ENCODE measurements at regions not wholly inside any gene's neighbourhood (a gene's known extent, or its start where the extent isn't known, plus 50 kb on each side); places are given as distances from the start of the nearest gene placed in this dataset.

DNA sequence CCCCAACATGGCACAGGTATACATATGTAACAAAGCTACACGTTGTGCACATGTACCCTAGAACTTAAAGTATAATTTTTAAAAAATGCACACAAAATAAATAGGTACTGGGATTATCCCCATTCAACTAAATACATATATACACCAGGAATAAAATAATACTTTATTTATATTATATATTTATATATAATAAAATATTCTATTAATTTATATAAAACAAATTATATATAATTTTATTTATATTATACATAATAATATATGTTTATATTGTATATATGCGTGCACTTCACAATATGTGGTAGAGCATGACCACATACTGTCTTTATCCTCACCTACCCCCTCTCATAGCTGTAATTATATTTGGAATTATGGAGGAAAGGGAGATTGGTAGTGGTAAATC is 119.1 kb upstream of the TMEM260 start:
- Mint-ChIP-seq H3K27ac (no peak overlapping the region), H3K9me3 (peaks cover 4% of the 10 kb centered on the region), H3K36me3 (peaks cover 2% of the 10 kb centered on the region), H3K4me1 (no peaks in the 10 kb centered on the region), H3K4me3 (no peak overlapping the region), H3K27me3 (peaks cover 5% of the 10 kb centered on the region)
- no peak for DNase-seq (ENCODE audit: low spot score in 2 of 2)
- ATAC-seq (ENCODE audit: low read depth) = no peak

DNA sequence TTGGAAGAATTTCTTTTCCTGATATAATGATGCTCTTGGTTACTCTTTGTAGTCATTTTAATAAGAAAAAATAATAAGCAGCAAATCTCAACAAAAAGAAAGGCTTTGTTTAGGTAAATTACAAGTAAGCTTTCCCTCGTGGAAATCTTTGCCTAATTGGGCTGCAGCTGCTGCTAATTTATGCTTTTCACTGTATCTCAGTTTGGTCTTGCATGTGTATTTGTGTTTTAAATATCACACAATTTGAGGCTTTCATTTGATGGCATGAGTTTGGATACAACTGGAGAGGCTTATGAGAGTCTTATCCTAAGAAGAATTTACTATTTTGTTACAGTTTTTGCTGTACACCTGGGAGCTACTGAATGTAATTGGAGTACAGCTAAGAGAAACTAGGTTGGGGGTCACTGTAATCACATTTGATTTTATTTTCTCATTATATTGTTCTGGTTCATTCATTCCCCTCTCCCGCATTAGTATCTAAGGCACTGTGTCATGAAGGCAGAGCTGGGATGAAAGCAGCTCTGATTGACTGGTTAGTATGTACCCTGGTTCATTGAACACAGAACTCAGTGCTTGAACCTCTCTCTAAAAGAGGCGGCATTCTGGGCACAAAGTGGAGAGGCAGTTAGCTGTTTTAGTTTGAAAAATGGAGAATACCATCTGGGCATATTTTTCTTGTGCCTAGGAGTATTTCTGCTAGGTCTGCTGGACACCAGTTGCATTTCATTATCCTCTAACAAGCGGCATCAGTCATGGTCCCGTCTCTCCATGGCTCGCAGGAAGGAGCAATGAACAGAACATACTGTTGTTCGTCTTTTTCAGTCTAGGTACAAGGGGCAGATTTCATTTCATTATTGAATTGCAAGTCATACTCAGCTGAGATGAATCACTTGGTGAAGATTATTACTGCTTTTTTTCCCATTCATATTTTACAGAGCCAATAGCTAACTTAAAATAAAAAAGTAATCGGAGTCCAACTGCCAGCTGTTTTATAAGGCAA is 118.0 kb upstream of the TMEM260 start:
- H3K4me1 Mint-ChIP-seq = no peaks in the 10 kb centered on the region
- H3K4me3 Mint-ChIP-seq = no peak overlapping the region
- DNase-seq (ENCODE audit: low spot score in 2 of 2) (no peak), ATAC-seq (ENCODE audit: low read depth) (no peak)
- peaks cover under 1% of the 10 kb centered on the region for H3K27me3 Mint-ChIP-seq
- peaks cover 3% of the 10 kb centered on the region for H3K9me3 Mint-ChIP-seq
- H3K36me3 Mint-ChIP-seq = no peaks in the 10 kb centered on the region
- H3K27ac Mint-ChIP-seq = no peak overlapping the region

DNA sequence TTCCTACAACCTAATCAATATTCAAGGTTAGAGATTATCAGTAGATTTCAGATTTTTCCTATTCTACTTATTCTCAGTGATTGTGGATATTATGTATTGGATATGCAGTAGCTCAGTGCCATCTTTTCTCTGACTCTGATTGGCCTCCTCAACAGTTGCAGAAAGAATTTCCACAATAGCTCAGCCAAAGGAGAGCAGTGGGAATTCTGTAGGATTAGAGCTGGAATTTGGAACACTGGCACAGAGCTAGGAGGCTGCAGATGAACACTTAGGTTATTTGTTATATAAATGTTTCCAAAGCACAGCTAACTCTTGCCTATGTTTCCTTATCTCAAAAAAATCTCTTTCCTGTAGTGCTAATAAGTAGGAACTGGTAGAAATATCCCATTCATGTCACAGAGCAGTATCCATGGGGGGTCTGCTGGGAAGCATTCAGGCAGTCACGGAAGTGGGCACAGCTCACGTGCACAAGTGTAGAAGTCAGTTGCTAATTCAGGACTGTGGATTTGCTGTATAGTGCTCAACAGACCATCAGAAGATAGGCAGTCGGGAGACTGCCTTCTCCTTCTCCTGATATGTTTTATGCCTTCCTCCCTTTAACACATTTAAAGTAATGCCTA is 116.2 kb upstream of the TMEM260 start:
- no peaks in the 10 kb centered on the region for H3K36me3 Mint-ChIP-seq
- no peaks in the 10 kb centered on the region for H3K4me1 Mint-ChIP-seq
- H3K27me3 Mint-ChIP-seq = no peaks in the 10 kb centered on the region
- H3K27ac Mint-ChIP-seq = no peak overlapping the region
- no peak overlapping the region for H3K4me3 Mint-ChIP-seq
- DNase-seq (ENCODE audit: low spot score in 2 of 2) = no peak
- no peak for ATAC-seq (ENCODE audit: low read depth)
- H3K9me3 Mint-ChIP-seq = peaks cover 3% of the 10 kb centered on the region

DNA sequence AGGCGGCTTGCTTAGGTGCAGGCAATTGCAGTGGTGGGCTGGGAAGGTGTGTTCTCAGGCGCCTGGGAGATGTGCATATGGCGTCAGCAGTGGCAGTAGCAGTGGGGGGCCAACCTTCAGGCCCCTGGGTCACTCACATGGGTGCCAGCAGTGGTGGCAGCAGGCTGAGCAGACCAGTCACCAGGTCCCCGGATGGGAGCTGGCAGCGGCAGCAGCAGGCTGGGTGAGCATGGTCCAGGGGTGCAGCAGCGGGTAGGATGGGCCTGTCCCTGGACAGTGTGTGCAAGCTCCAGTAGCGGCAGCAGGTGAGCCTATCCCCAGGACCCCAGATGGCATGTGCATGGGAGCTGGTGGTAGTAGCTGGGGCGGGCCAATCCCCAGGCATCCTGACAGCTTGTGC is 108.5 kb upstream of the TMEM260 start:
- no peak for ATAC-seq (ENCODE audit: low read depth)
- H3K9me3 Mint-ChIP-seq = peaks cover 2% of the 10 kb centered on the region
- H3K36me3 Mint-ChIP-seq = no peaks in the 10 kb centered on the region
- H3K27ac Mint-ChIP-seq = no peak overlapping the region
- peaks cover 5% of the 10 kb centered on the region for H3K27me3 Mint-ChIP-seq
- H3K4me1 Mint-ChIP-seq = no peaks in the 10 kb centered on the region
- DNase-seq (ENCODE audit: low spot score in 2 of 2) = no peak
- no peak overlapping the region for H3K4me3 Mint-ChIP-seq

DNA sequence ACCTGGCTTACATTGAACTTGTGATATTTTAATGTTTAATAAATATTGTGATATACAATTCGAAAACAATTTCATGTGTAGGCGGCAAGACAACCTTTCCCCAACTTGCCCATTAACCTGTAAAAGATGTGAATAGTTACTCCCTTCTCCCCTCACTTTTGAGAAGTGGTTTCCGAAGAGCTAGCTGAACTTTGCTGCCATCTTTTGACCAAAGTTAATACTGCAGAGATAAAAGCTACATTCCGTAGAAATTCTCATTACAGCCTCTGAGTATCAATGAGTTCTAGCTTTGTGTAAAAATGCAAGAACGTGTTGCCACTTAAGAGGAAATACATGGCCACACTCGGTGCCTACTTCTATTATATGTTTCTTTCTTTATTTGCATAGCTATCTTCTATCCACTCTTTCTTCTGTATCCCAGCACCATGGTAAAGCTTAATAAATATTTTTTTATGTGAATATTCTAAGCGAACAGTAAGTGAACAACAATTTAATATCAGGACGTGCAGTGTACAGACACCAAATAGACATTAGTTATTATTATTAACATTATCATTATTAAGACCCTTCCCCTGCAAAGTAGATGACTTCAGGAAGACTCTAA is 105.1 kb upstream of the TMEM260 start:
- no peak overlapping the region for H3K4me3 Mint-ChIP-seq
- H3K36me3 Mint-ChIP-seq = no peaks in the 10 kb centered on the region
- ATAC-seq (ENCODE audit: low read depth) = peak; percentile 32
- no peaks in the 10 kb centered on the region for H3K9me3 Mint-ChIP-seq
- no peak overlapping the region for H3K27ac Mint-ChIP-seq
- H3K4me1 Mint-ChIP-seq = no peaks in the 10 kb centered on the region
- DNase-seq (ENCODE audit: low spot score in 2 of 2) = peak in 1 of 2 donors; percentile 31
- peaks cover 8% of the 10 kb centered on the region for H3K27me3 Mint-ChIP-seq

DNA sequence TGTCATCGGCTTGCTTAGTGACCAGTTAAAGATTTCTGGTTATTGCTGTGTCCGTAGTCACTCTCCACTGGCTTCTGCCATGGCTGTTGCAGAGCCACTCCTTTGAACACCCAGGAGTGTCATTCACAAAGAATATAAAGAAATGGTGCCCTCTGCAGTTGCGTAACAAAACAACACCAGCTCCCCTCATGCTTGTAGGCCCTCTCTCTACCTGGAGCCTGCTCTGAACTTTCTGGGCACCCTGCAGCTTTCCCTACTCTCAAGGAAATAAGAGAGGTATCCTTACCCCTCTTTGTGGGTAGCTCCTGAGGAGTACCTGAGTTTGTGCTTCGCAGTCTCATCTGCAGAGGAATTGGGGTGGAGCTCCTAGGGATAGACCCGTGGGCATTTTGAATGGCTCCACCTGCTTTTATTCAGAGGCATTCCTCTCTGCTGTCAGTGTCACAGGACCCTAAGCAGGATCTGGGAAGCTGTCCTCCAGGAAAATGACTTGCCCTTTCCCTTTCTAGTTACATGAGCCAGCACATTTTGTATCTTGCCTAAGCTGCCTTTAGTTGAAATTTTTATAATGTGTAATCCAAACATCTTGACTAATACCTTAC is 97.2 kb upstream of the TMEM260 start:
- Mint-ChIP-seq H3K27me3 (peaks cover 8% of the 10 kb centered on the region), H3K36me3 (no peaks in the 10 kb centered on the region), H3K4me3 (no peak overlapping the region), H3K4me1 (no peaks in the 10 kb centered on the region), H3K9me3 (no peaks in the 10 kb centered on the region), H3K27ac (no peak overlapping the region)
- no peak for DNase-seq (ENCODE audit: low spot score in 2 of 2)
- ATAC-seq (ENCODE audit: low read depth) = no peak

DNA sequence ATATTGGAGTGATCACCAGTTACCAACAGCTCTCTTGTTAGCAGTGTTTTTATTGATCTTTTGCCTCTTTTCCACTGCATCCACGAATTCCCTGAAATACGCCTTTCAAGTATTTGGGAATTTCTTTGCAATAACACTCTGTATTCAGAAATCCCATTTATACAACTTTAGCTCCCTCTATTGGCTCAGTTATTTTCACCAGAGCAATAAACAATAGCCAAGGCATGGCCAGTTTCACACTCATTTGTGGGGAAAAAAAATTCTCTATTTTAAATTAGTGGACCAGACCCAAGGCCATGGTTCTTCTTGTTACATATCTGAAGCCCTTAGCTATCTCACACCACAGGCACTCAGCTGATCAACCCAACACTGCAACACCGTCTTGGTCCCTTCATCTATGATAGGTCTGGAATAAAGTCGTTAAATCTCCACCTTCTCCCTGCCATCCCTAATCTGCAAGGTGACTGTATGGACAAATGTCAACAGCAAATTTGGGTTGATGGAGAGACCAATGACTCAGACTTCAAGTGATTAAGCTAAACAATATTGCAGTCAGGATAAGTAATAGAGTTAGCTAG is 92.4 kb upstream of the TMEM260 start:
- no peaks in the 10 kb centered on the region for H3K36me3 Mint-ChIP-seq

DNA sequence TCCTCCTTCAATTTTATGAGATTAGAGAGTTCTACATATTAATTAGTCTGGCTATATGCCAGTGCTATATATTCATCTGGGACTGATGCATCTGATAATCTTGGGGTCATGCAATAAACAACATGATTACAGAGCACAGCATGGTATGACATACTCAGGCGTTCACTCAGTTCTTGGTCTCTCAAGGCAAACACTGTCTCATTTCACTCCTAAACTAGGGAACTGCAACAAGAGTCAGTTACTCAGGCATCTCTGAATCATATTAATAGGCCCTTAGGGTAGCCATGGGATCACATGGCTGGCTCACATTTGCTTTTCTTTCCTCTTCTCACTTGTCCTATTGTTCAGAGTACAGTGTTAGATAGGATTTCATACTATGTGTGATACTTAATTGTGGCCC is 91.8 kb upstream of the TMEM260 start:
- Mint-ChIP-seq H3K36me3 (no peaks in the 10 kb centered on the region), H3K9me3 (no peaks in the 10 kb centered on the region), H3K4me3 (no peak overlapping the region), H3K4me1 (peaks cover 4% of the 10 kb centered on the region), H3K27me3 (peaks cover 4% of the 10 kb centered on the region), H3K27ac (no peak overlapping the region)
- ATAC-seq (ENCODE audit: low read depth) (no peak), DNase-seq (ENCODE audit: low spot score in 2 of 2) (no peak)

More for the DNA sequence above, 92.4 kb upstream of the TMEM260 start:
- Mint-ChIP-seq H3K27ac (no peak overlapping the region), H3K4me3 (no peak overlapping the region), H3K9me3 (no peaks in the 10 kb centered on the region), H3K4me1 (peaks cover 4% of the 10 kb centered on the region), H3K27me3 (peaks cover 4% of the 10 kb centered on the region)
- DNase-seq (ENCODE audit: low spot score in 2 of 2) (no peak), ATAC-seq (ENCODE audit: low read depth) (no peak)

DNA sequence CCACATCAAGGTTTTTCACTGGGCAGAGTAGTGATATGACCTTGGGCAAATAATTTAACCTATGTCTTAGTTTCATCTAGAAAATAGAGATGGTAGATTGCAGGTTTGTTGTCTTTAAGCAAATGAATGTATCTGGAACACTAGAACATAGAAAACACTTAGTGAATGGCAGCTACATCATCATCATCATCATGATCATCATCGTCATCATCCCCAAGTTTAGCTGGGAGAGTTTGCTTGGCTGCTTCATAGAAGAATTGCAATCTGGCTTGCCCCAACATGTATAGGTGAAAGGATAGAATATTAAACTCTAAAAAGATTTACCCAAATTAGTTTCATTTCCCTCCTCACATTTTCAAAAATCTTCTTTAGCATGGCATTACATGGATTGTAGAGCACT is 91.3 kb upstream of the TMEM260 start:
- Mint-ChIP-seq H3K27ac (no peak overlapping the region), H3K9me3 (no peaks in the 10 kb centered on the region), H3K36me3 (no peaks in the 10 kb centered on the region), H3K27me3 (peaks cover 4% of the 10 kb centered on the region), H3K4me3 (no peak overlapping the region), H3K4me1 (peaks cover 4% of the 10 kb centered on the region)
- DNase-seq (ENCODE audit: low spot score in 2 of 2) (no peak), ATAC-seq (ENCODE audit: low read depth) (no peak)

DNA sequence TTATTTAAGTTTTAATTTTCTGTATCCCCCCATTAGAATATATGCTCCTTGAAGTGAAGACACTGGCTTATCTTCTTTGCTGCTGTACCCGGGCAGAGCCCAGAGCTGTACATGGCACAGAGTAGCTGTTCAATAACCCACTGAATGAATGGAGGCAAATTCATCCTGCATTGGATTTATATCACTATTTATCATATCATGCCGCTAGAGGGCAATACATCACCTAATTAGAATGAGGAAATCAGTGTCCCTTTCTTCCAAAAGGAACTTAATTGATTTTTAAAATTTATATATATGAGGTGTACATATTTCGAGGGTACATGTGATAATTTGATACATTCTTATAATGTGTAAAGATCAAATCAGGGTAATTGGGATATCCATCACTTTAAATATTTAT is 89.2 kb upstream of the TMEM260 start:
- no peak overlapping the region for H3K4me3 Mint-ChIP-seq
- DNase-seq (ENCODE audit: low spot score in 2 of 2) (peak in 1 of 2 donors; percentile 26), ATAC-seq (ENCODE audit: low read depth) (peak; percentile 39)
- peaks cover 4% of the 10 kb centered on the region for H3K27me3 Mint-ChIP-seq
- H3K36me3 Mint-ChIP-seq = no peaks in the 10 kb centered on the region
- no peaks in the 10 kb centered on the region for H3K9me3 Mint-ChIP-seq
- no peak overlapping the region for H3K27ac Mint-ChIP-seq
- peaks cover 4% of the 10 kb centered on the region for H3K4me1 Mint-ChIP-seq

DNA sequence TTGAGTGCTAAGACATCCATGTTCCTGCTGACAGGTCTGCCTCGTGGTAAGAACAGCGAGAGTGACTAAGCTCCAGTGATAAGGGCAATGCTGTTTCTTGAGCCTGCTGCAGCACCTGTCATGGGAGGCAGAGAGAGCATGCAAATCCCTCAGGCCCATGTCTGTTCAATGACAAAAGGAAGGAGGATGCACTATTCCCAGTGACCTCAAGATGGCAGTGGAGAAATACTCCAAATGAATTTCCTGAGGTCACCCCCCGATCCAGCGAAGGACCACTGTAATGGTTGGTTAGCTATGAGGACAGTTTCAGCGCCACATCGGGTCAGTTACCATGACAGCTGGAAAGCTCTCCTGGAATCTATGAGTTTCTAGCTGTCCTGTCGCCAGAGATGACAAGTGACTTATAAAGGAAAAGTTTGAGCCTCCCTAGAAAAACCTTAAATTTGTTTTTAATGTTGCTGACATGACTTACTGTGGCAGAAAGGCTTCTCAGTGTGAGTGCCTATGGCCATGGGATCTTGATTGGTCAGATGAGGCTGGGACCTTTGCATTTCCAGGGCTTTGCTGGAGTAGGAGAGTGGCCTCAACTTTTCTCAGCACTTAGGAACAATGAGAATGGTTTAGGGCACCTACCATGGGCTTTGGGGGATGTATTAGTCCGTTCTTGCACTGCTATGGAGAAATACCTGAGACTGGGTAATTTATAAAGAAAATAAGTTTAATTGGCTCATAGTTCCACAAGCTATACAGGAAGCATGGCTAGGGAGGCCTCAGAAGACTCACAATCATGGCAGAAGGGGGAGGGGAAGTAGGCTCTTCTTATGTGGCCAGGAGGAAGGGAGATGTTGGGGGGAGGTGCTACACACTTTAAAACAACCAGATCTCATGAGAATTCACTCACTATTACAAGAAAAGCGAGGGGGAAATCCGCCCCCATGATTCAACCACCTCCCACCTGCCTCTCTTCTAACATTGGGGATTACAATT is 88.0 kb upstream of the TMEM260 start:
- Mint-ChIP-seq H3K4me3 (no peak overlapping the region), H3K27ac (no peak overlapping the region), H3K36me3 (no peaks in the 10 kb centered on the region), H3K27me3 (peaks cover 4% of the 10 kb centered on the region), H3K9me3 (no peaks in the 10 kb centered on the region), H3K4me1 (peaks cover 4% of the 10 kb centered on the region)
- peak in 1 of 2 donors; percentile 11 for DNase-seq (ENCODE audit: low spot score in 2 of 2)
- ATAC-seq (ENCODE audit: low read depth) = peak; percentile 77

DNA sequence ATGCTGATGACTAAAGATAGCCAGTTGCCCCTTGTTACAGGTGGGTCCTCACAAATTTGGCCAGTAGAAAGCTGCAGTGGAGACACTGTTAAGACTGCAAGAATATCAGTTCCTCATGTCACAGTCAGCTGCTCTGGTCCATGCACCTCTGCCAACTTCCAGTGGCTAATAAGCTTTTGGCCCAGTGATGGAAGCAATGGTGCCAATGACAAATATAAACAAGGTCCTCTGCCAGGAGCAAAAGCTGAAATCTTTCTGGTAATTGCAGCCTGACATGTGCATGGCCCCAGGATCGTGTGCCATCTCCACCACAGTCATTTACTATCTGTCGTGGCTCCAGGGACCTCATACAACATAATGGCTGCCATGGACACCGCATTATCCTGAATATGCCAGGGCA is 85.4 kb upstream of the TMEM260 start:
- H3K27me3 Mint-ChIP-seq = peaks cover 2% of the 10 kb centered on the region
- no peak overlapping the region for H3K27ac Mint-ChIP-seq
- H3K36me3 Mint-ChIP-seq = no peaks in the 10 kb centered on the region
- ATAC-seq (ENCODE audit: low read depth) = no peak
- no peak overlapping the region for H3K4me3 Mint-ChIP-seq
- DNase-seq (ENCODE audit: low spot score in 2 of 2) = no peak
- H3K9me3 Mint-ChIP-seq = peaks cover 2% of the 10 kb centered on the region
- peaks cover 4% of the 10 kb centered on the region for H3K4me1 Mint-ChIP-seq

DNA sequence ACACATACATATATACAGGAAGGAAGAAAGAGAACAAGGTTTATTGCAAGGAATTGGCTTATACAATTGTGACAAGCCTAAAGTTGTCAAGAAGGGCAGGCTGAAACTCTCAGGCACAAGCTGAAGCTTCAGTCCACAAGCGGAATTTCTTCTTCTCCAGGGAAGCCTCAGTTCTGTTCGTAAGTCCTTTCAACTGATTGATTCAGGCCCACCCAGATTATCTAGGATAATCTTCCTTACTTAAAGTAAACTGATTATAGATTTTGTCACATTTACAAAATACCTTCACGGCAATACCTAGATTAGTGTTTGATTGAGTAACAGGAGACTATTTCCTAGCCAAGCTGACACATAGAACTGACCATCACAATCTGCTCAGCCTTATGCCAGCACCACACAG is 81.5 kb upstream of the TMEM260 start:
- ATAC-seq (ENCODE audit: low read depth) (no peak), DNase-seq (ENCODE audit: low spot score in 2 of 2) (no peak)
- Mint-ChIP-seq H3K9me3 (peaks cover 2% of the 10 kb centered on the region), H3K4me1 (no peaks in the 10 kb centered on the region), H3K36me3 (no peaks in the 10 kb centered on the region), H3K27me3 (peaks cover 8% of the 10 kb centered on the region), H3K4me3 (no peak overlapping the region), H3K27ac (no peak overlapping the region)
